Upper lobe of left lung (tissue), 4 donors: ENCODE measurements at regions not wholly inside any gene's neighbourhood (a gene's known extent, or its start where the extent isn't known, plus 50 kb on each side); places are given as distances from the start of the nearest gene placed in this dataset.

ENCODE experiments used
- CTCF ChIP-seq, 6 experiments: fragments of 450-650 bp in 4 of 6; fragments of 200-600 bp in 2 of 6; sonication (generic) in 2 of 6; IDR thresholded peaks; one replicate each; pipeline ENCODE4 v1.5.1; 2016 to 2019; ENCODE audit warnings: antibody characterized with exemption in 6 of 6
- POLR2A ChIP-seq, 4 donors: fragments of 450-650 bp; IDR thresholded peaks; one replicate each; pipeline ENCODE4 v1.5.1; 2016 to 2017; ENCODE audit warnings: antibody characterized with exemption in 4 of 4, mild to moderate bottlenecking in 2 of 4

GRCh38 chr2:206387808-206388207 lies 55.5 kb upstream of the ADAM23 start:
- TF ChIP-seq CTCF (IDR thresholded peaks at IDR 0.05) (no peak), POLR2A (IDR thresholded peaks at IDR 0.05) (no peak)
